GM20000 (cell line): ENCODE measurements at regions not wholly inside any gene's neighbourhood (a gene's known extent, or its start where the extent isn't known, plus 50 kb on each side); places are given as distances from the start of the nearest gene placed in this dataset.

Source experiments
- DNase-seq: peaks from one replicate; pipeline ENCODE4 v3.0.0; 2012; ENCODE audit warnings: low spot score
- CTCF ChIP-seq: IDR thresholded peaks from 2 replicates; pipeline ENCODE4 v1.5.1; 2012; ENCODE audit warnings: mild to moderate bottlenecking, control low read depth; ENCODE audit errors: extremely low read depth, missing control alignments

GRCh38 chr15:94848054-94848453, 616.7 kb downstream of the MCTP2 start:
- no peak for TF ChIP-seq CTCF
- DNase-seq, result no peak

- no peak for DNase-seq
- TF ChIP-seq CTCF, result no peak
Measured at GRCh38 chr15:94855018-94855408, 623.7 kb downstream of the MCTP2 start.

DNA sequence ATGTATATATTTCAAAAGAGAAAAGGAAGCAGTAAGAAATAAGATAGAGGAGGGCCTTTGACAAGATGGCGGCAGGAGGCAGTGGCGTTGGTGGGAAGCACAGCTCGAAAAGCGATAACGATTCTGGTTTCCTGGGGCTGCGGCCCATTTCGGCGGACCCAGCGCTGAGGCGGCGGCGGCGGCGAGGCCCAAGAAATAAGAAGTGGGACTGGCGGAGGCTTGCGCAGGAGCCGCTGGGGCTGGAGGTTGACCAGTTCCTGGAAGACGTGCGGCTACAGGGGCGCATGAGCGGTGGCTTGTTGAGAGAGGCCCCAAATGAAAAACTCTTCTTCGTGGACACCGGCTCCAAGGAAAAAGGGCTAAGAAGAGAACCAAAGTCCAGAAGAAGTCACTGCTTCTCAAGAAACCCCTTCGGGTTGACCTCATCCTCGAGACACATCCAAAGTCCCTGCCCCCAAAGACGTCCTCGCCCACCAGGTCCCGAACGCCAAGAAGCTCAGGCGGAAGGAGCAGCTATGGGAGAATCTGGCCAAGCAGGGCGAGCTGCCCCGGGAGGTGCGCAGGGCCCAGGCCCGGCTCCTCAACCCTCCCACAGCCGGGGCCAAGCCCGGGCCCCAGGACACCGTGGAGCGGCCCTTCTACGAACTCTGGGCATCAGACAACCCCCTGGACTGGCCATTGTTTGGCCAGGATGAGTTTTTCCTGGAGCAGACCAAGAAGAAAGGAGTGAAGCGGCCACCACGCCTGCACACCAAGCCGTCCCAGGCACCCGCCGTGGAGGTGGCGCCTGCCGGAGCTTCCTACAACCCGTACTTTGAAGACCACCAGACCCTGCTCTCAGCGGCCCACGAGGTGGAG, 624.3 kb downstream of the MCTP2 start:
- no peak for TF ChIP-seq CTCF
- no peak for DNase-seq

GRCh38 chr15:94856267-94856854, 625.0 kb downstream of the MCTP2 start:
- DNase-seq, result no peak
- TF ChIP-seq CTCF, result no peak

- no peak for TF ChIP-seq CTCF
- no peak for DNase-seq
Measured at GRCh38 chr15:94857466-94857865, 626.1 kb downstream of the MCTP2 start.

DNA sequence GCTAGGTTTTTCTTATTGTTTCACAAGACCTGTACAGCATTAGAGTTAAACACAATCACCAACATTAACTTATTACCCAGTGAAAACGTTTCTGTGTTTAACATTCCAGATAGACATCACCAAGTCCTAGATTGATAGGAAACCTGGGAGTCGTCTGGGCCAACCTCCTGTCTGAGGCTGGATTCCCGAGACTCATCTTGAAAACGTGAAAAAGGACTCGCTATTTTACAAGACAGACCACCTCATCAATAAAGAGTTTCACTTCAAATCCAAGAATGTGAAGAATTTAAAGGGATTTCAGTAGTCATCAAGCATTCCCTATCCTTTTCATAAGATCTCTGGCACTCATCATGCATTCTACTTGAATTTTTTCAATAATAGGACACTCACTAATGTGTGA, 626.6 kb downstream of the MCTP2 start:
- DNase-seq, result no peak

DNA sequence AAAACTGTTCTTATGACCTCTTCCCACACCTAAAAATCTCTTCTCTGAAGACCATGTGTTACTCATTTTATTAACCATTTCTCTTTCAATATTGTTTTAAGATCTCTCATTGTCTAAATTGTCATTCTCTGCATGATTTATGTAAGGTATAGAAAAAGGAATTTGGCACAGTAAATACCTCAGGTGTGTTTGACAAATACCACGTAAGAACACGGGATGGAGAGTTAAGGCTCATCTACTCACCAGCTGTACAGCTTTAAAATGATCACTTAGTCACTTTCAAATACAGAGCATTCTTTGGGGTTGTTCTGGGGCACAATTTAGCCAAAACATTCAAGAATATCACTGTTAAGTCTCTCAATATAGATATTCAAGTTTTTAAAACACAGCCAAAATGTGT, 627.1 kb downstream of the MCTP2 start:
- TF ChIP-seq CTCF, result no peak
- no peak for DNase-seq

More for the DNA sequence above, 626.6 kb downstream of the MCTP2 start:
- no peak for TF ChIP-seq CTCF
